G401 (cell line): ENCODE measurements at regions not wholly inside any gene's neighbourhood (a gene's known extent, or its start where the extent isn't known, plus 50 kb on each side); places are given as distances from the start of the nearest gene placed in this dataset.

Experiments used
- DNase-seq: peaks from one replicate; pipeline ENCODE4 v3.0.0-alpha.2; 2015; ENCODE audit warnings: low spot score
- in situ Hi-C: cut with HindIII; loops from 2 replicates; pipeline ENCODE4 v1.10.0; 2016; ENCODE audit warnings: low sequenced_read_pairs, mixed read lengths

DNA sequence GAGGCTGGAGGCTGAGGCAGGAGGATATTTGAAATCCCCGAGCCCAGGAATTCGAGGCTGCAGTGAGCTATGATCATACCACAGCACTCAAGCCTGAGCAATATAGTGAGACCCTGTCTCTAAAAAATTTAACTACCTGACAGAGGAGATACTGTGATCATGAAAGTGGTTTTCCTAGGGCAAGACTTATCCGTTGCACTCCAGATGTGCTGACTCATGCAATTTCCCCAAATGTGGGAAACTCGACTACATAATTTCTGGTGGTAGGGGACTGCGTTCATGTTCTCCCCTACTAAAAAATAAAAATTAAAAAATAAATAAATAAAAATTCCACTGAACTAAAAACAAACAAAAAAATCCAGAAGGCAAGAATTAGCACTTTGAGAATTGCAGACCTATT lies 271.7 kb downstream of the SHQ1 start:
- DNase-seq, result no peak
- in situ Hi-C loops, result no loop called here

DNA sequence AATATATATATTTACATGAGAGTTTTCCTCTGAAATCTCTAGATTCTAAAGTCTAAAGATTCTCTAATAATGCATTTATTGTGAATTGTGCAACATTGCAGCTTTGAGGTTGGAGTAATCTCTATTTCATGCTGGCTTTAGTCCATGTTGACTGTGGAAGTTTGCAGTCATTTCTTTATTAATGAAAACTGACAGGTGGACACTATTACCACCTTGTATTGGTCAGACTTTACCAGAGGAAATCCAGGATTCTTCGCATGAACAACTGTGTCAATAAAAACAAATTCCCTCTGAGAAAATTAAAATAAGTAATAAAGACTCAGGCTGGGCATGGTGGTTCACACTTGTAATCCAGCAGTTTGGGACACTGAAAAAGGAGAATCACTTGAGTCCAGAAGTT lies 274.1 kb downstream of the SHQ1 start:
- no peak for DNase-seq
- in situ Hi-C loops, result no loop called here

DNA sequence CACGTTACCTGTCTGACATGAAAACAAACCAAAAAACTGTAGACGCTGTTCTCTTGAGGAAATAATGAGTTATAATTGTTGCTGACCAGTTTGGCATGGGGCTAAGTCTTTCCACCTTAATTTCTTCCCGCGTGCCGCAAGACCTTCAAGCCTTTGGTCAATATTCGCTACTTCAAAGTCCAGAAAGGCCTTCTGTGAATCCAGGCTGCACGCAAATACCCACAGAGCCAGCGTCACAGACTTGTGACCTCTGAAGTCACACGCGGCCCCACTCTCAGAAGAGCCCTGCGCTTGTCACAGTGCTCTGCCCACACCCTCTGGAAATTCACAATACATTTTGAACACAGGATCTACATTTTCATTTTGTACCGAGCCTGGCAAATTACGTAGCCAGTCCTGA lies 275.2 kb downstream of the SHQ1 start:
- in situ Hi-C loops, result no loop called here
- DNase-seq, result no peak

DNA sequence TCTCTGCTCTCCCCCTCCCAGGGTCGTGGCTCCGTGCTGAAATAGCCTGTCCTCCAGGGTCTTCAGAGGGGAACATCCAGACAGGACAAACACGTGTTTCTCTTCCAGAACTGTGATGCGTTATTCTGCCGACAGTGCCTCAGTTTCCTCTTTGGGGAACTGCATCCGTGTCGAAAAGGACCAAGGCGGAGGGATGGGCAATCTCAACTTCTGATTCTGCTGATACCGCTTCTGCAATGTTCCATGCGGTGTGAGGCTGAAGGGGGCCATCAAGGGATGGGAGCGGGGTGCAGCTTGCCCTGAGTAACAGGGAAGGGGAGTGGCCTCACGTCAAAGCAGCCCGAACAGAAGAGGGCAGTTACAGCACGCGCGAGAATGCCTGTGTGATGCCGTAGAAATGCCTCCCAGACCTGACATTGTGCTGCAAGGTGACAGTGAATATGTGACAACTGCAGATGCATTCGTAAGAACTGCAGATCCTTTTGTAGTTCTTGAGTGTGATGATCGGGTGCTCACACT lies 275.7 kb downstream of the SHQ1 start:
- no peak for DNase-seq
- in situ Hi-C loops, result no loop called here

DNA sequence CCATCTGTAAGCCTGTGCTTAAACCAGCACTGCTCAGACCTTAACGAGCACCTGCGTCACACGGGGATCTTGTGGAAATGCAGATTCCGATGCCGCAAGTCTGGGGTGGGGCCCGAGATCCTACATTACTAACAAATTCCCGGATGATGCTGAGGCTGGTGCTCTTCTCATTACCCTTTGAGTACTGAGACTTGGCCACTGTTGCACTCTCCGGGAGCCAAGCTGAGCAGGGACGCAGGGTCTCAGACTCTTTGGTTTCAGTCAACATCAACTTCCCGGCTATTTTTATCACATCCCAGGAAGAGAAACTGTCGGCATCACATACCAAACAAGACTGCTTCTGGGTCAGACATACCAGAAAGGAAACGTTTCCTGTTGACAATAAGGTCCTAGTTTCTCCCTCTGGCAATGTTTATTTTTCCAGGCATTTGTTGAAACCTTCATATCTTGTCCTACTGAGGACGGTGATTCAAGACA lies 276.6 kb downstream of the SHQ1 start:
- in situ Hi-C loops, result no loop called here

DNA sequence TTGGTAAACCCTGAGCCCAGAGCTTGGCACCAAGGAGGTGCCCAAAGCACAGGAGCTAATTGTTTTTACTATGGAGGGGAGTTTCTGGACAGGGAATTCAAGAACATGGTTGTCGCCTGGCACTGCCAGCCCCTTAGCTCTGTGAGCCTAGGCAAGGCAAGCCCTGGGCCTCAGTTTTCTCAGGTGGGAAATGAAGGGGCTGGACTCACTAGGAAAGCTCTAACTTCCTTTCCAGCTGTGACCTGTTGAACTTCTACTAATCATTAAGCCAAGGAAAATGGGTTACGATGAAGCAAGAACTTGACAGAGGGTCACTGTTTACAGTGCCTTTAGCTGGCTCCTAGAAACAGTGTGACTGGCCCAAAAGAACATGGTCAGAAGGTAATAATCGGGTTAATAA lies 277.2 kb downstream of the SHQ1 start:
- in situ Hi-C loops, result no loop called here
- DNase-seq, result no peak

More for the DNA sequence above, 276.6 kb downstream of the SHQ1 start:
- no peak for DNase-seq

DNA sequence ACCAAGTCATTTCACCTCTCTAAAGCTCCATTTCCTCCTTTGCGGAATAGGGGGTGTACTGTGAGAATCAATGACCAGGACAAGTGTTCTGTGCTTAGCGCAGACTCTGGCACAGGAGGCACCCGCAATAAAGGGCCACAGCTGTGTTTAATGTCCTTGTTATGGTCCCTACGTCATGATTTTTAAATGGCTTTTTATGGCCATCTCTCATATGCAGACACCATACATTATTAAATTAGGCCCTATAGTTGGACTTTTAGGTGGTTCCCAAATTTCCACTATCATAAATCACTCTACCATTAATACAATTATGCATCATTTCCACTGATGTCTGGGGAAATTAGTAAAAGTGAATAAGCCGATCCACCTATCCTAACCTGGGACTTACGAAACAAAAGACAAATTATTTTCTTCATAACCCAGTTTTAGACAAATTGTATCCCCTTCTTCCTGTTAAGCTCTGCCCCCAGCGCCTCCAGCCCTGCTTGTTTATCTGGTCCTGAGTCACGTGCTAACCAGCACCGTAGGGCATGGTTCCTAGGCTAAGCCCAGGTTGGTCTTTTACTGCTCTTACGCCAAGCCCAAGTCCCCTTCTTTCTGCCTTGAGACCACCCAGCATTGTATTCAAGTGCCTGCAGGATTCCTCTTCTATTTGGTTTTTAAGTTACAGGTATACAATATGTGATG lies 278.3 kb downstream of the SHQ1 start:
- DNase-seq, result no peak
- in situ Hi-C loops, result no loop called here

DNA sequence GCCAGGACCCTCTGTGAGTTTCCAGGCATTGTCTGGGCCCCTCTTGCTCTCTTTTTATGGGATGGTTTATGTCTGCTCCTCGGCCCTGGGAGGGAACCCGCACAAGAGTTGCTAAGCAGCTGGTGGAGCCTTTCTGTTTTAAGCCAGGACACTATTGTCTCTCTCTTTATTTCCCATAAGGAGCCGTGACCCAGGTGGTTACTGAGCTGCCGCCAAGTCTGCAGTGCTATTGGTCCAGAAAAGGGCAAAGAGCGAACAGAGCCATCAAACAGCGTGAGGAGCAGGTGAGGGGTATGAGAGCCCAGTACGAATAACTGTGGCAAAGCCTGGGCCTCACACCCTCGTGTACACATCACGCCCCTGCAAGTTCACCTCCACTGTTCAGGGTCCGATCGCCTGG lies 280.2 kb downstream of the SHQ1 start:
- no peak for DNase-seq
- in situ Hi-C loops, result no loop called here

DNA sequence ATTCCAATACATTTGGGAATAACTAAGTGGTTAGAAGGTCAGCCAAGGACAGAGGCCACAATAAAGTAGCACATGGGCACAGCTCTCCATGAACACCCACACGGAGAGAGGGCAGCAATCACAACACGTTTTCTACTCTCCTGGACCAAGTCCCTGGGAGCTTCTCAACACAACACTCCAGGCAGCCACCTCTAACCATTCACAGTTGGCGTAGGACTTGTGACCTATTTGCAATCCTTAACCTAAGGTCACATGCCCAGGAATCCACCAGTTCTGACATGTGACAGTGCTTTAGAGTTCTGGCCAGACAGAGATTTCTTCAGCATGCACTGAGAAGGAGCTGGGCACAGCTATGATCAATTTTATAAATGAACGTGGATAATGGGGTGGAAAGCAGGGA lies 280.8 kb downstream of the SHQ1 start:
- in situ Hi-C loops, result no loop called here

DNA sequence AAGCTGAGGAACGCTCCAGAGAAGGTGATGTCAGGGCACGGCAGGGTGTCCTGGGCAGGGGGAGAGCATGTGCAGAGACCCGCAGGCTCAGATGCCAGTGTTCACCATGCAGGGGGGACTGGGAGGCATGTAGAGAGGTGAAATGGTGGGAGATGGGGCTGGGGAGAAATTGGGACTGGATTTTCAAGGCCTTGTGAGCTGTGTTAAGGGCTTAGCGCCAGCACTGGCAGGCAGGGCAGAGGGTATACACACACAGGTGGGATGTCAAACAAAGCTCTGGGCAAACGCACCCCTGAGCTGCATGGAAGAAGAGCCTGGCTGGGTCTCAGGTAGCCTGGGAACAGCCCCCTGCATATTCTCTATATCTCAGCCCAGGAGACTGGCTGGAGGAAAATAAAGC lies 282.7 kb downstream of the SHQ1 start:
- DNase-seq, result no peak
- in situ Hi-C loops, result no loop called here

More for the DNA sequence above, 280.8 kb downstream of the SHQ1 start:
- no peak for DNase-seq

DNA sequence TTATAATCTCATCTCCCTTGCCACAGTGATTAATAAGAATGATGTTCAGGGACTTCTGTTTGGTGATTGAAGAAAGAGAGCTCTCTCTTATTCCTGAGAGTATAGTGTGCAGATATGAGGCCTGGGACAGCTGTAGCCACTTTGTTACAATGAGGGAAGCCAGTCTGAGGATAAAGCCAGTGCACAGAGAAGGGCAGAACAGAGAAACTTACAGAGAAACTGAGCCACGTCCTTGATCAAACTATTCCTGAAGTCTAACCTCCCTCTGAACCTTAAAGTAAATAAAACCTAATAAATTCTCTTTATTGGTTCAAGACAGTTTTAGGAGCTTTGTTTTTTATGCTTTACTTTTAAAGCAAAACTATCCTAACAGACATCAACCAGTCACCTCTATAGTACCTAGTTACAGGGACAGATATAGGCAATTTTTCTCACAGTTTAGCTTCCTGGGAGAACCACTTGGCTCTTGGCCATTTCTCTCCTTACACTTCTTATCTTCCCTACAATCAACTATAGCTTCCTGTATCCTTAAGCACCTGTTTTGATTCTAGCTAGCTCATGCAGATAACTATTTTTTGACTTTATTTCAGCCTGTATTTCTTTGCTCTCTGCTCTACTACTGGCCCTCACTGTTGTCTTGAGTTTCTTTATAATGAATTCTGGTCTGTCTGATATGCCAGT lies 284.4 kb downstream of the SHQ1 start:
- DNase-seq, result no peak
- in situ Hi-C loops, result no loop called here

DNA sequence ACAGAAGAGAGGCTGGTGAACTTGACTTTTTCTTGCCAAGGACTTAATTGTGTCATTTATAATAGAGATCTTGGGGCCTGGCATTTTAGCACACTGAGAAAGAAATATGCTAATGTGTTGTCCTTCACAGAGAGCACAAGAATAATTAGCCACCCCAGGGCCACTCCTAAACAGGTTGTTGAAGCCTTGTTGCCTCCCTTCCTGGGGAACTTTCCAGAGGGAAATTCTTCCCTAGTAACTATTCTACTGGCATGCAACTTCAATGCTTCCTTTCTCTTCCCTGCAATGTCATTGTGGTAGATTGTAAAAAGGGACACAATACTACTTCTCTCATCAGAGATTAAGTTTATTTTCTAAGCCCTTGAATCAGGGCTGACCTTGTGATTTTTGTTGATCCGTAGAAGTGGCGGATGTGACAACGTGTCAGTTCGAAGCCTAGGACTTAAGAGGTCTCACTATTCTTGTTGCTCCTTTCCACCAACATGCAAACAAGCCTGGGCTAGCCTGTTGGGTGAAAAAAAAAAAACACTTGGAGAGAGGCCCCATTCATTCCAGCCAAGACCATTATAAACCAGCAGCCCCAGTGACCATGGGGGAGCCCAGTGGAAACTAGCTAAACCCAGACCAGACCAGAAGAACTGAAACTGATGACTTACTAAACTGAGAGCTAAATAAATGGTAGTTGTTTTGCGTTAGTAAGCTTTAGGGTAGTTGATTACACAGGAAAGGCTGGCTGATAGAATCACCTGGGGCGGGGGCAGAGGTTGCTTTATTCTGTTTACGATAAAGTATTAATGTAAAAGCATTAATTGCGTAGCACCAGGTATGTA lies 287.2 kb downstream of the SHQ1 start:
- in situ Hi-C loops, result no loop called here
- peak; percentile 22 for DNase-seq

DNA sequence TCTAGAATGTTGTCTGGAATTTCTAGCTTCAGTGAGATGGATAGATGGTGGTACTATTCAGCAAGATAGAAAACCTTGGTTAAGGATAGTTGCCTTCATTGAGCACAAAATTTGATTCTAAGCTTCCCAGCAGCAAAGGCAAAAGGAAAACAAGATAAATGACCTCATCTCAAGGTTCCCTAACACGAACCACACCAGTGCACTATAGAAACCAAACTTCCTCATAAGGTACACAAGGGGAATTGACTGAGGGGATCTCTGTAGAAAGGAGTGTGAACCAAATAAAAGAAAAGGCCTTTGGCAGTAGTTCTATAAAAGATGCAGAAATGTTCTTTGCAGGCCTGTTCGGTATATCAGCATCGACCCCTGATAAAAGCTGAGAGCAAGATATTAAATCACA lies 288.9 kb downstream of the SHQ1 start:
- in situ Hi-C loops, result no loop called here
- no peak for DNase-seq

DNA sequence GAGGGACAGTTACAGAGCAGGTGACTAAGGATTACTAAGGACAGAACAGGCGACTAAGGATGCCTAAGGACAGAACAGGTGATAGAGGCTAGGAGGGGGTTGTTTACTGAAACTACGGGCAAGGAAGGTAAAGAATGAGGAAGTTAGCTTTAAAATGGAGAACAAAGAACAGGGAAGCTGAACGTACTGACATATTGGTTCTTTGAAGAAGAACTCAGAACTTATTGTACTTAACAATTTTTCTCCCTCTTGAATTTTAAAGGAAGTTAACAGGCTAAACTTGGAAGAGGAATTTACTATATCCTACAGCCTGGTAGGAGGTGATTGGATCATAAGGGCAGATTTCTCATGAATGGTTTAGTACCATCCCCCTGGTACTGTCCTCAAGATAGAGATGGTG lies 290.2 kb downstream of the SHQ1 start:
- in situ Hi-C loops, result no loop called here

DNA sequence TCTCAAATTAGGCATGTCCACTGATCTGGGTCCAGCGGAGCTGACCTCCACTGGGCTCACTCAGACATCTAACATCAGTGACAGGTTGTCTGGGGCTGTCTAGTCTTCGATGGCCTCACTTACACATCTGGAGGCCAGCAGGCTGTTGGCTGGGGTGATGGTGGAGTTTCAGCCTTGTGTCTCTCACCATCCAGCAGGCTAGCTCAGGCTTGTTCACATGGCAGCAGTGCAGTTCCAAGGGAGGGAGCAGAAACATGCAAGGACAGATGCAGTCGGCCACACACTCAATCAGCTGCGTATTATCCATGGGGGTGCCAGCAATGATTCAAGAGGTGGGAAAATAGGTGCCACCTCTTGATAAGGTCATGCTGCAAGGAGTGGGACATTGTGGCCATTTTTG lies 292.5 kb downstream of the SHQ1 start:
- in situ Hi-C loops, result no loop called here

More for the DNA sequence above, 290.2 kb downstream of the SHQ1 start:
- DNase-seq, result no peak

DNA sequence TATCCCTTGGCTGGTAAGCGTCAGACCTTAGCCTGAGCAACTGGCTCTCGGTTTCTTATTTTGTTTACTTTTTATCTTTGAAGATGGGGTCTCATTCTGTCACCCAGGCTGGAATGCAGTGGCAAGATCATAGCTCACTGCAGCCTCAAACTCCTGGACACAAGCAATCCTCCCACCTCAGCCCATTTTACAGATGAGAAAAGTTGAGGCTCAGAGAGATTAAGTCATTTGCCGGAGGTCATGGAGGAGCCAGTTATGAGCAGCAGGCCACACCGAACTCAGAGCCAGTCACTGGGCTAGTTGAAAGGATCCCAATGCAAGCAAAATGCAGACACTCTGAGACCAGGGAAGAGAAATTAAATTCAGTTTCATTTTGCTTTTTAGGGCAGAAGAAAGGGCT lies 293.6 kb downstream of the SHQ1 start:
- DNase-seq, result no peak
- in situ Hi-C loops, result no loop called here

More for the DNA sequence above, 292.5 kb downstream of the SHQ1 start:
- DNase-seq, result no peak

DNA sequence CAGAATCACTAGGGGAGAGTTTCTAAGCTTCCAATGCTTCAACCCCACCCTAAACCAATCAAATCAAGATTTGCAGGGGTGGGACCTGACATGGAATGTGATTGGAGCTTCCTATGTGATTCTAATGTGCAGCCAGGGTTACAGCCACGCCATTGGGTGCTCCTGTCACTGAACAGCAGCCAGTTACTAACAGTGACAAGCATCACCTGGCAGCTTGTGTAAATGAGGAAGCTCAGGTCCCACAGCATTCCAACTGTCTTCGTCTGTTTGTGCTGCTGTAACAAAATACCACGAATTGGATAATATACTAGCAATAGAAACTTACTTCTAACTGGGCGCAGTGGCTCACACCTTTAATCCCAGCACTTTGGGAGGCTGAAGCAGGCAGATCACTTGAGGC lies 294.9 kb downstream of the SHQ1 start:
- DNase-seq, result no peak
- in situ Hi-C loops, result no loop called here

DNA sequence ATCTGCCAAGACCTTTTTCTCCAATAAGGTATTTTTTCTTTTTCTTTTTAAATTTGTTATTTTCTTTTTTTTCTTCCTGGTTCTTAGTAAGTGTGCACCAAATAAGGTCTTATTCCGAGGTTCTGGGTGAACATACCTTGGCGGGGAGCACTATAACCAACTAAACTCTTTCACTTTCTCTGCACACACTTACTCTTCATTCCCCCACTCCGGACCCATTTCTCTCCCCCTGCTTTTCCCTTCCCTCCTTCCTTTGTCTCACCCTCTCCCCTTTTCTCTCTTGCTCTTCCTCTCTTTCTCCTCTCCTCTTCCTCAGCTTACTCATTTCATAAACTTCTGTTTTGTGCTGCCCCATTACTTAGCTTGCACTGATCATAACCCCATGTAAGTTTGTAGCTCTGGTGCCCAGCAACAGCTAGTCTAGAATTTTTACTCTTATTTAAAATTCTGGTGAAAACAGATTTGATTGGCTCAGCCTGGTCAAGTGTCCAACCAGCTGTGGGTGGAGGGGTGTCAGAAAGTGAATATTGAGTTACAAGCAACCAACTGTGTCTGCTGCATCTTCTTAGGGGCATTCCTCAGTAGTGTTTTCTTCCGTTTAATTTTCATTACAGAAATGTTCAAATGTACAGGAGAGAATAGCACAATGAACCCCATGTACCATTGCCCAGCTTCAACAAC lies 297.5 kb downstream of the SHQ1 start:
- in situ Hi-C loops, result no loop called here
- DNase-seq, result no peak

DNA sequence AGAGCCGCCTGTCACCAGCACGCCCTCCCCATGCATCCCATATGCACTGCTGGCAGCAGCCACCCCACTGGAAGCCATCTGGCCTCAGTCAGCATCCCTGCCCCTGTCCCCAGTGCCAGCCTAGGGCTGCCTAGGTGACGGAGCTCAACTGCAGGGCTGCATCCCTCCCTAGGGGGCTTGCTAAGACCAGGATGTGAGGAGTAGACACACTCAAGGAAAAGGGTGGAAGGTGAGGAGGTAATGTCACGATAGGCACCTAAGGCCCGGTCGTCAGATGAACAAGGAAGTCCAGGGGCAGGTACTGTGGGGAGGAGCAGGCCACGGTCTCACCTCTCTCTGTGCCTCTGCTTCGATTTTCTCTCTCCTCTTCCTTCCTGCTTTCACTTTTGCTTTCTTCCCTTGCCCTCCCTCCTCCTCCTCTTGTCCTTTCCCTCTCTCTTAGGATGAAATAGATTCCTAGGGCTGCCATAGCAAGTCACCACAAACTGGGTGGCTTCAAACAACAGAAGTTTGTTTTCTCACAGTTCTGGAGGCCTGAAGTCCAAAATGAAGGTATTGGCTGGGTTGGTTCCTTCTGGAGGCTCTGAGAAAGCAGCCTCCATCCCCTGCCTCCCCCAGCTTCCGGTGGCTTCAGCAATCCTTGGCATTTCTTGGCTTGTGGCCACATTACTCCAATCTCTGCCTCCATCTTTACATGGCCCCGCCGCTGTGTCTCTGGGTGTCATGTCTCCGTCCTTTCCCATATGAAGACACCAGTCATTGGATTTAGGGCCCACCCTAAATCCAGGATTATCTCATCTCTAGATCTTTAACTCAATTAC lies 298.3 kb downstream of the SHQ1 start:
- DNase-seq, result no peak
- in situ Hi-C loops, result no loop called here
